ENCODE measurements at regions not wholly inside any gene's neighbourhood (a gene's known extent, or its start where the extent isn't known, plus 50 kb on each side); places are given as distances from the start of the nearest gene placed in this dataset.

DNA sequence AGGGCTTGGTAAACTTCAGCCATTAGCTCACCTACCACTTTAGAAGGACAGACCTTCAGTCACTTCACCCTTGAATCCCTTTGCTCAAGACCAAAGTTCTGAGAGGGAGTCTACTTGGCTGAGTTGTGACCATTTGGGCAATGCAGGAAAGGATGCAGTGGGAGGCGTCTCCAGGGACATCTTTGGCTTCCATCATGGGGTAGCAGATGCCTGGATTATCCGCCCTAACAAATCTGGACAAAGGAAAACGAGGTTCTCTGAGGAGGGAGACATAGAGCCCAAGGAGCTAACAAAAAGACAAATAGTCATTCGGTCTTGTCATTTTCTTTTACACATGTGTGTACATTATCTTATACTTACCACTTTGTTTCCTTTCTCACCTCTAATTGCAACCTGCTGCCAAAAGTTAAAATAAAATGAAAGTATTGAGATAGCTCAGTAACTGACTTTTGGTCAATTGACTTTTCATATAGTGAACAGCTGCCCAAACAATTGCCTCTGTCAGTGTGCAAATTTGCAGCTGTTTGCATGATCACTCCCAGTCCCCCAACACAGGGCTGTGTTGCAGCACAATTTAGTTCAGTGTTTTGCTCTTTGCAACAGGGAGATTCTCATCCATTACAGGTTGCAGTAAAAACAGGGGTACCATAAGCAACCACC, 108.9 kb upstream of the EEF2KMT start:
- TF ChIP-seq POLR2A (IDR thresholded peaks at IDR 0.05; ENCODE audit: low read depth, low read length) (no peak), MYC (IDR thresholded peaks at IDR 0.05; ENCODE audit: low read depth, low read length) (no peak), GATA2 (IDR thresholded peaks at IDR 0.05; ENCODE audit: insufficient read depth, insufficient read length, low read depth, low read length) (no peak), EZH2 (IDR thresholded peaks at IDR 0.05; ENCODE audit: borderline replicate concordance, low read depth, low read length, severe bottlenecking) (no peak), POLR2AphosphoS5 (IDR thresholded peaks at IDR 0.05; ENCODE audit: insufficient read depth, low read depth, low read length) (no peak)
- TF ChIP-seq, protein P1, sequence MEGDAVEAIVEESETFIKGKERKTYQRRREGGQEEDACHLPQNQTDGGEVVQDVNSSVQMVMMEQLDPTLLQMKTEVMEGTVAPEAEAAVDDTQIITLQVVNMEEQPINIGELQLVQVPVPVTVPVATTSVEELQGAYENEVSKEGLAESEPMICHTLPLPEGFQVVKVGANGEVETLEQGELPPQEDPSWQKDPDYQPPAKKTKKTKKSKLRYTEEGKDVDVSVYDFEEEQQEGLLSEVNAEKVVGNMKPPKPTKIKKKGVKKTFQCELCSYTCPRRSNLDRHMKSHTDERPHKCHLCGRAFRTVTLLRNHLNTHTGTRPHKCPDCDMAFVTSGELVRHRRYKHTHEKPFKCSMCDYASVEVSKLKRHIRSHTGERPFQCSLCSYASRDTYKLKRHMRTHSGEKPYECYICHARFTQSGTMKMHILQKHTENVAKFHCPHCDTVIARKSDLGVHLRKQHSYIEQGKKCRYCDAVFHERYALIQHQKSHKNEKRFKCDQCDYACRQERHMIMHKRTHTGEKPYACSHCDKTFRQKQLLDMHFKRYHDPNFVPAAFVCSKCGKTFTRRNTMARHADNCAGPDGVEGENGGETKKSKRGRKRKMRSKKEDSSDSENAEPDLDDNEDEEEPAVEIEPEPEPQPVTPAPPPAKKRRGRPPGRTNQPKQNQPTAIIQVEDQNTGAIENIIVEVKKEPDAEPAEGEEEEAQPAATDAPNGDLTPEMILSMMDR (IDR thresholded peaks at IDR 0.05; ENCODE audit: extremely low read depth in 1 of 2, insufficient read depth in 1 of 2, low read depth in 1 of 2, low read length in 2 of 2) = no peak
- TF ChIP-seq, protein P2, sequence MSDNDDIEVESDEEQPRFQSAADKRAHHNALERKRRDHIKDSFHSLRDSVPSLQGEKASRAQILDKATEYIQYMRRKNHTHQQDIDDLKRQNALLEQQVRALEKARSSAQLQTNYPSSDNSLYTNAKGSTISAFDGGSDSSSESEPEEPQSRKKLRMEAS (IDR thresholded peaks at IDR 0.05; ENCODE audit: insufficient read depth, insufficient read length) = no peak
- no peak for DNase-seq (ENCODE audit: low read depth, low spot score)
- dilution Hi-C loops (cut with MboI; ENCODE audit: extremely low pct_ligation_motif_present, low sequenced_read_pairs) (no loop called here), intact Hi-C loops (cut with micrococcal nuclease) (no loop called here)
- no peak overlapping the region for H2AFZ ChIP-seq (ENCODE audit: low read depth, low read length)
- no peak overlapping the region for H3K4me2 ChIP-seq (ENCODE audit: insufficient read depth, low read length)
- ChIA-PET POLR2A (no interaction called here), CTCF (no interaction called here)
- no peaks in the 10 kb centered on the region for H3K36me3 ChIP-seq (ENCODE audit: control insufficient read depth in 2 of 2, extremely low read depth in 1 of 2, insufficient read depth in 2 of 2, low read length in 2 of 2)
- H3K79me2 ChIP-seq (ENCODE audit: control insufficient read depth, insufficient read depth, low read length) = no peaks in the 10 kb centered on the region
- H3K4me1 ChIP-seq (ENCODE audit: control insufficient read depth, extremely low read depth, insufficient read depth, low read length) = no peaks in the 10 kb centered on the region
- no peaks in the 10 kb centered on the region for H3K27me3 ChIP-seq (ENCODE audit: control insufficient read depth in 2 of 2, insufficient read depth in 2 of 2, low read length in 2 of 2)
- no peak overlapping the region for H3K27ac ChIP-seq (ENCODE audit: insufficient read depth, low read depth, low read length)
- H3K4me3 ChIP-seq (replicated peaks in 1 of 3; ENCODE audit: insufficient read depth in 1 of 3, low read depth in 1 of 3, low read length in 3 of 3) = no peak overlapping the region
- no peak overlapping the region for H3K9ac ChIP-seq (replicated peaks; ENCODE audit: extremely low read depth, insufficient read depth, low read length)
- no peak for FAIRE-seq
- H3K9me3 ChIP-seq (replicated peaks; ENCODE audit: control insufficient read depth, insufficient read depth, low read length) = no peaks in the 10 kb centered on the region
- H4K20me1 ChIP-seq (replicated peaks; ENCODE audit: control insufficient read depth, extremely low read depth, insufficient read depth, low read length) = no peaks in the 10 kb centered on the region
- H3K9me1 ChIP-seq (replicated peaks; ENCODE audit: control insufficient read depth, extremely low read depth, insufficient read depth, low read length) = no peaks in the 10 kb centered on the region
- BruUV-seq (replicated peaks) = no TSS peak
